Breast epithelium (tissue), 4 donors: ENCODE measurements at regions not wholly inside any gene's neighbourhood (a gene's known extent, or its start where the extent isn't known, plus 50 kb on each side); places are given as distances from the start of the nearest gene placed in this dataset.

Source experiments
- DNase-seq, 2 donors: peaks; one replicate each; pipeline ENCODE4 v3.0.0-alpha.2; 2019; ENCODE audit warnings: low spot score in 2 of 2
- H3K27ac ChIP-seq, 2 donors: fragments of 200-600 bp; sonication (generic) in 1 of 2; one replicate each; pipeline ENCODE4 v1.5.1; 2016 to 2019; ENCODE audit warnings: mild to moderate bottlenecking in 1 of 2
- H3K27me3 ChIP-seq, 2 donors: fragments of 200-600 bp; sonication (generic) in 1 of 2; one replicate each; pipeline versions ENCODE4 v1.5.1 to v1.6.0; 2017 to 2019; ENCODE audit warnings: control low read depth in 1 of 2, mild to moderate bottlenecking in 1 of 2
- H3K36me3 ChIP-seq: fragments of 200-600 bp; one replicate; pipeline ENCODE4 v1.5.1; 2019
- H3K4me1 ChIP-seq, 2 donors: fragments of 200-600 bp; sonication (generic); one replicate each; pipeline ENCODE4 v1.5.1; 2016 to 2019; ENCODE audit warnings: control low read depth in 1 of 2
- H3K4me3 ChIP-seq, 3 donors: fragments of 200-600 bp; sonication (generic); 1 replicate in 2 of 3; 2 replicates in 1 of 3; pipeline ENCODE4 v1.5.1; 2016 to 2019; ENCODE audit warnings: mild to moderate bottlenecking in 3 of 3, moderate library complexity in 2 of 3
- H3K9me3 ChIP-seq, 2 donors: fragments of 200-600 bp; sonication (generic) in 1 of 2; one replicate each; pipeline ENCODE4 v1.5.1; 2016 to 2019; ENCODE audit warnings: control low read depth in 1 of 2
- POLR2A ChIP-seq: fragments of 450-650 bp; IDR thresholded peaks from one replicate; pipeline ENCODE4 v1.6.1; 2016; ENCODE audit warnings: antibody characterized with exemption, mild to moderate bottlenecking, moderate library complexity
- POLR2AphosphoS5 ChIP-seq, 3 donors: sonication (generic); formaldehyde crosslinking; IDR thresholded peaks; one replicate each; pipeline ENCODE4 v1.6.1; 2017; ENCODE audit warnings: antibody characterized with exemption in 3 of 3
- intact Hi-C: fragments of 100-400 bp; cut with DNase I; formaldehyde crosslinking; loops from one replicate; pipeline ENCODE4 v1.15.1; 2023; ENCODE audit warnings: low total_unique reads
- TF ChIP-seq, protein P1 (sequence below), 3 donors: fragments of 450-650 bp; IDR thresholded peaks; one replicate each; pipeline ENCODE4 v1.5.1; 2016 to 2017; ENCODE audit warnings: antibody characterized with exemption in 3 of 3, mild to moderate bottlenecking in 3 of 3, moderate library complexity in 3 of 3

DNA sequence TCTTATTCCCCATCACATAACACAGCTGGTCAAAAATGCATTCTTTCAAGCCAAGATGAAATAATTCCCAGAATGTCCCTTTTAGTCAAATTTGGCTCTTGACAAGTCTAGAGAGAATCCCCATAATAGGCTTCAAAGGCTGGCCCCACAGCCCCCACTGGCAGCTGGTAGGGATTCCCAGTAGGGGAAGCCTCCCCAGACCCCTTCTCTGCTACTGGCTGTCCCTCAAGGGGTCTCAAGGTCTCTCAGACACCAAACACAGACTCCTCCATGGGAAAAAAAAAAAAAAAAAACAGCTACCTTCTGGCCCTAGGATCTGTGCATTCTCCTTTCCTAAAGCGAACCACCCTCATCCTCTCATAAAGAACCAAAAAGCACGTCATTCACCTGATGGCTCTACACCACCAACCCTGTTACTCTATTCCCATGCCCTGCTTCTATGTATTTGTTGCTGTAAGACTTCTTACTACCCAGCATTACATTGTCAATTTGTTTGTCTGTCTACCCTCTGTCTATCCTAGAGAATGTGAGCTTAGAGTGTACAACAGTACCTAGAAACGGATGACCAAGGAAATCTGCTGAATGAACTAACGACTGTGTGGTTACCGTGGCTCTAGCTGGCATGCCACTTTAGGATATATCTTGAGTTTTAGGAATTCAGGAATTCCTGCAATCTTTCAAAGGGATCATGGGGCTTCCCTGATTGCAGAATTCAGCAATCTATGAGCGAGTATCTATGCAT is 164.1 kb upstream of the NSMCE3 start:
- intact Hi-C loops = no loop called here

DNA sequence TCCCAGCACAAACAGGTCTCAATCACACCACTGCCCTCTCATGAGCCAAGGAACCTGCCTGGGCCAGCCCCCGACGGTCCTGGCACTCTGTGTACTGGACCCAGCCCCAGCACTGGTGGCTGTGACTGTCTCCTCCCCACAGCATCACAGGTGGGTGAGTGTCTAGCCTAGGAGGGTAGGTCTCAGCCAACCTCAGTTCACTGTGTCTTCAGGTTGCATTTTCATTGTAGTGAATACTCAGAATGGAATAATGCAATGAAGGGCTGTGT is 163.4 kb upstream of the NSMCE3 start:
- no peak overlapping the region for H3K27ac ChIP-seq
- no peaks in the 10 kb centered on the region for H3K4me1 ChIP-seq
- H3K27me3 ChIP-seq = no peaks in the 10 kb centered on the region
- no peak for DNase-seq
- intact Hi-C loops = no loop called here
- H3K4me3 ChIP-seq = no peak overlapping the region
- TF ChIP-seq POLR2A (no peak), POLR2AphosphoS5 (IDR thresholded peaks at IDR 0.05) (no peak)
- TF ChIP-seq, protein P1, sequence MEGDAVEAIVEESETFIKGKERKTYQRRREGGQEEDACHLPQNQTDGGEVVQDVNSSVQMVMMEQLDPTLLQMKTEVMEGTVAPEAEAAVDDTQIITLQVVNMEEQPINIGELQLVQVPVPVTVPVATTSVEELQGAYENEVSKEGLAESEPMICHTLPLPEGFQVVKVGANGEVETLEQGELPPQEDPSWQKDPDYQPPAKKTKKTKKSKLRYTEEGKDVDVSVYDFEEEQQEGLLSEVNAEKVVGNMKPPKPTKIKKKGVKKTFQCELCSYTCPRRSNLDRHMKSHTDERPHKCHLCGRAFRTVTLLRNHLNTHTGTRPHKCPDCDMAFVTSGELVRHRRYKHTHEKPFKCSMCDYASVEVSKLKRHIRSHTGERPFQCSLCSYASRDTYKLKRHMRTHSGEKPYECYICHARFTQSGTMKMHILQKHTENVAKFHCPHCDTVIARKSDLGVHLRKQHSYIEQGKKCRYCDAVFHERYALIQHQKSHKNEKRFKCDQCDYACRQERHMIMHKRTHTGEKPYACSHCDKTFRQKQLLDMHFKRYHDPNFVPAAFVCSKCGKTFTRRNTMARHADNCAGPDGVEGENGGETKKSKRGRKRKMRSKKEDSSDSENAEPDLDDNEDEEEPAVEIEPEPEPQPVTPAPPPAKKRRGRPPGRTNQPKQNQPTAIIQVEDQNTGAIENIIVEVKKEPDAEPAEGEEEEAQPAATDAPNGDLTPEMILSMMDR (IDR thresholded peaks at IDR 0.05) = no peak
- H3K36me3 ChIP-seq = no peaks in the 10 kb centered on the region
- no peaks in the 10 kb centered on the region for H3K9me3 ChIP-seq

More for the DNA sequence above, 164.1 kb upstream of the NSMCE3 start:
- Histone ChIP-seq H3K9me3 (no peaks in the 10 kb centered on the region), H3K4me1 (no peaks in the 10 kb centered on the region), H3K27me3 (no peaks in the 10 kb centered on the region), H3K27ac (no peak overlapping the region), H3K36me3 (no peaks in the 10 kb centered on the region), H3K4me3 (no peak overlapping the region)
- DNase-seq = no peak
- TF ChIP-seq POLR2A (no peak), POLR2AphosphoS5 (IDR thresholded peaks at IDR 0.05) (no peak)
- TF ChIP-seq, protein P1 (IDR thresholded peaks at IDR 0.05) = no peak

- no peaks in the 10 kb centered on the region for H3K4me1 ChIP-seq
- no peaks in the 10 kb centered on the region for H3K9me3 ChIP-seq
- no peaks in the 10 kb centered on the region for H3K27me3 ChIP-seq
- H3K36me3 ChIP-seq = no peaks in the 10 kb centered on the region
- DNase-seq = no peak
- no peak overlapping the region for H3K4me3 ChIP-seq
- no peak overlapping the region for H3K27ac ChIP-seq
- TF ChIP-seq, protein P1 (IDR thresholded peaks at IDR 0.05) = no peak
- intact Hi-C loops = no loop called here
Measured at GRCh38 chr15:29432191-29433049, 162.8 kb upstream of the NSMCE3 start.

GRCh38 chr15:29430831-29431230 is 161.2 kb upstream of the NSMCE3 start:
- Histone ChIP-seq H3K4me3 (no peak overlapping the region), H3K27ac (no peak overlapping the region), H3K9me3 (no peaks in the 10 kb centered on the region), H3K4me1 (no peaks in the 10 kb centered on the region), H3K36me3 (no peaks in the 10 kb centered on the region), H3K27me3 (no peaks in the 10 kb centered on the region)
- intact Hi-C loops = no loop called here
- TF ChIP-seq POLR2AphosphoS5 (IDR thresholded peaks at IDR 0.05) (no peak), POLR2A (no peak)
- TF ChIP-seq, protein P1 (IDR thresholded peaks at IDR 0.05) = no peak
- no peak for DNase-seq

- DNase-seq = no peak
- H3K4me1 ChIP-seq = no peaks in the 10 kb centered on the region
- no peaks in the 10 kb centered on the region for H3K9me3 ChIP-seq
- TF ChIP-seq, protein P1 (IDR thresholded peaks at IDR 0.05) = no peak
- TF ChIP-seq POLR2A (no peak), POLR2AphosphoS5 (IDR thresholded peaks at IDR 0.05) (no peak)
- H3K4me3 ChIP-seq = no peak overlapping the region
- intact Hi-C loops = no loop called here
- no peak overlapping the region for H3K27ac ChIP-seq
- H3K27me3 ChIP-seq = no peaks in the 10 kb centered on the region
- H3K36me3 ChIP-seq = no peaks in the 10 kb centered on the region
Measured at GRCh38 chr15:29430124-29430523, 160.5 kb upstream of the NSMCE3 start.
